GM12865 (cell line): ENCODE measurements at regions not wholly inside any gene's neighbourhood (a gene's known extent, or its start where the extent isn't known, plus 50 kb on each side); places are given as distances from the start of the nearest gene placed in this dataset.

Experiments used
- DNase-seq: peaks from one replicate; pipeline ENCODE4 v3.0.0; 2010; ENCODE audit warnings: low read depth
- H3K4me3 ChIP-seq: 2 replicates; pipeline ENCODE4 v1.5.1; 2011; ENCODE audit warnings: mild to moderate bottlenecking, low read depth, low read length, control low read depth
- CTCF ChIP-seq: IDR thresholded peaks from 2 replicates; pipeline ENCODE4 v1.5.1; 2011; ENCODE audit warnings: low read length, control low read depth, low read depth, inconsistent platforms; ENCODE audit not compliant: insufficient read depth; ENCODE audit errors: missing control alignments

- H3K4me3 ChIP-seq = no peak overlapping the region
- no peak for TF ChIP-seq CTCF
- DNase-seq = no peak
Observed at GRCh38 chr9:78123808-78124207, 92.2 kb upstream of the GNAQ start.

- H3K4me3 ChIP-seq = no peak overlapping the region
- DNase-seq = no peak
- TF ChIP-seq CTCF = no peak
Observed at GRCh38 chr9:78122631-78123030, 91.0 kb upstream of the GNAQ start.

- peak; percentile 50 for TF ChIP-seq CTCF
- H3K4me3 ChIP-seq = no peak overlapping the region
- peak; percentile 43 for DNase-seq
Observed at GRCh38 chr9:78121488-78121887, 89.9 kb upstream of the GNAQ start.

GRCh38 chr9:78118742-78119473 lies 87.3 kb upstream of the GNAQ start:
- peak; percentile 66 for DNase-seq
- TF ChIP-seq CTCF = no peak
- H3K4me3 ChIP-seq = no peak overlapping the region

GRCh38 chr9:78115073-78115472 lies 83.5 kb upstream of the GNAQ start:
- H3K4me3 ChIP-seq = no peak overlapping the region
- DNase-seq = peak; percentile 37
- peak; percentile 45 for TF ChIP-seq CTCF

GRCh38 chr9:78114581-78114980 lies 83.0 kb upstream of the GNAQ start:
- no peak for DNase-seq
- H3K4me3 ChIP-seq = no peak overlapping the region
- no peak for TF ChIP-seq CTCF

- no peak overlapping the region for H3K4me3 ChIP-seq
- no peak for TF ChIP-seq CTCF
- no peak for DNase-seq
Observed at GRCh38 chr9:78112406-78112805, 80.8 kb upstream of the GNAQ start.
